Peyer's patch (tissue), 4 donors: ENCODE measurements at regions not wholly inside any gene's neighbourhood (a gene's known extent, or its start where the extent isn't known, plus 50 kb on each side); places are given as distances from the start of the nearest gene placed in this dataset.

Experiments
- CTCF ChIP-seq, 6 experiments: fragments of 450-650 bp in 4 of 6; fragments of 200-600 bp in 2 of 6; sonication (generic) in 1 of 6; IDR thresholded peaks; one replicate each; pipeline ENCODE4 v1.5.1; 2017 to 2019; ENCODE audit warnings: antibody characterized with exemption in 6 of 6, mild to moderate bottlenecking in 3 of 6, moderate library complexity in 1 of 6
- POLR2A ChIP-seq, 2 donors: fragments of 450-650 bp; IDR thresholded peaks; one replicate each; pipeline ENCODE4 v1.5.1; 2017; ENCODE audit warnings: antibody characterized with exemption in 2 of 2, mild to moderate bottlenecking in 2 of 2, moderate library complexity in 2 of 2

- TF ChIP-seq CTCF (IDR thresholded peaks at IDR 0.05) (no peak), POLR2A (IDR thresholded peaks at IDR 0.05) (no peak)
These were observed 213.4 kb upstream of the JADE1 start for GRCh38 chr4:128596115-128596514.
